Dendritic cell treated with granulocyte-macrophage colony-stimulating factor and Interleukin-4, amounts not matched to agents 40 ng/mL and 50 ng/mL, for 4 days (primary cell): ENCODE measurements at regions not wholly inside any gene's neighbourhood (a gene's known extent, or its start where the extent isn't known, plus 50 kb on each side); places are given as distances from the start of the nearest gene placed in this dataset.

Experiments used
- H3K27ac Mint-ChIP-seq: one replicate; pipeline ENCODE4 v1.8.0; 2022; ENCODE audit warnings: mild to moderate bottlenecking, mixed read lengths
- H3K27me3 Mint-ChIP-seq: one replicate; pipeline ENCODE4 v1.8.0; 2022; ENCODE audit warnings: mild to moderate bottlenecking, mixed read lengths
- H3K36me3 Mint-ChIP-seq: one replicate; pipeline ENCODE4 v1.8.0; 2022; ENCODE audit warnings: low read depth, mixed read lengths
- H3K4me1 Mint-ChIP-seq: one replicate; pipeline ENCODE4 v1.8.0; 2022; ENCODE audit warnings: low read depth, mixed read lengths
- H3K4me3 Mint-ChIP-seq: one replicate; pipeline ENCODE4 v1.8.0; 2022; ENCODE audit warnings: mild to moderate bottlenecking, moderate library complexity, mixed read lengths
- H3K9me3 Mint-ChIP-seq: one replicate; pipeline ENCODE4 v1.8.0; 2022; ENCODE audit warnings: mixed read lengths
- intact Hi-C: fragments of 100-400 bp; cut with micrococcal nuclease; formaldehyde crosslinking; loops from one replicate; pipeline ENCODE4 v1.15.0; 2022

DNA sequence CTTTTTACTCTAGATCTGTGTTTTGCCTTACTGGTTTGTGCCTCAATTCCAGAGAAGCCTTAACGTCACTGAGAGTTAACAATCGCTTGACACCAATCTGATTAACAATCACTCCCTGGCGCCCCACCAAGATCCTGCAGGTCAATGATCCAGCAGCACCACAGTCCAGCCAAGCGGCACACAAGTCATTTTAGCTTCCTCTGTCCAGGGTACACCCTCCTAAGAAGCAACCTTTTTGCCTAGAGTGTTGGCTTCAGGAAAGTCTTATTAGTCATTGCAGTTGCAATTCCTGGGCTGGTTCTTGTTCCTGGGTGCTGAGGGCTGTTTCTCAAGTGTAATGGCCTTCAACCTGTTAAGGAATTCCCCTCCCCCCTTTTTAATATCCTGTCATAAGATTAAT is 323.0 kb upstream of the USP25 start:
- intact Hi-C loops = loop anchor here (10.0 kb wide), 1 partner anchor 58 kb away; no protein-coding TSS in a partner anchor

GRCh38 chr21:15407585-15407984 is 322.2 kb upstream of the USP25 start:
- Mint-ChIP-seq H3K9me3 (peaks cover 16% of the 10 kb centered on the region), H3K36me3 (peaks cover 5% of the 10 kb centered on the region), H3K4me3 (no peak overlapping the region), H3K4me1 (no peaks in the 10 kb centered on the region), H3K27me3 (no peaks in the 10 kb centered on the region), H3K27ac (no peak overlapping the region)
- intact Hi-C loops = loop anchor here (10.0 kb wide), 1 partner anchor 57 kb away; no protein-coding TSS in a partner anchor

More for the DNA sequence above, 323.0 kb upstream of the USP25 start:
- H3K4me3 Mint-ChIP-seq = no peak overlapping the region
- no peaks in the 10 kb centered on the region for H3K27me3 Mint-ChIP-seq
- H3K4me1 Mint-ChIP-seq = no peaks in the 10 kb centered on the region
- no peak overlapping the region for H3K27ac Mint-ChIP-seq
- H3K9me3 Mint-ChIP-seq = peaks cover 8% of the 10 kb centered on the region
- H3K36me3 Mint-ChIP-seq = peaks cover 2% of the 10 kb centered on the region

- Mint-ChIP-seq H3K27ac (no peak overlapping the region), H3K4me3 (no peak overlapping the region)
These were observed 321.7 kb upstream of the USP25 start for GRCh38 chr21:15408089-15408488.

DNA sequence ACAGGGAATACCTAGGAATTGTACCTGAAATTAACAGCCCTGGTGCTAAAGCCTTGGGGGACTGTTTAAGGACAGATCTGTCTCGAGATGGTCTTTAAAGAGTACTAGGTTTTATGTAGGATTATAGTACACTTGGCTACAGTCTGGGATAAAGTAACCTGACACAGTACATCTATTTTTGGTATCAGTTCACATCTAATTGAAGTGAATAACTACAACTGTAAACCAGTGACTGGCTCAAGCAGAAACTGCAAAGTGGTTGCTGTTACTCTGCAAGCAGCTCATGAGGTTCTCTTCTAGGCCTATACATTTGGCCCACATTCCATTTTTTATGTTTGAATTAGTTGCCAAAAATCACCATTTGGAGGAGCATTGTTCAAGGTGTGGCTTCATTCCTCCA is 320.8 kb upstream of the USP25 start:
- H3K4me3 Mint-ChIP-seq = no peak overlapping the region
- peaks cover 3% of the 10 kb centered on the region for H3K4me1 Mint-ChIP-seq
- peaks cover 5% of the 10 kb centered on the region for H3K36me3 Mint-ChIP-seq
- intact Hi-C loops = loop anchor here (10.0 kb wide), 1 partner anchor 56 kb away; no protein-coding TSS in a partner anchor
- no peaks in the 10 kb centered on the region for H3K27me3 Mint-ChIP-seq
- no peak overlapping the region for H3K27ac Mint-ChIP-seq
- peaks cover 16% of the 10 kb centered on the region for H3K9me3 Mint-ChIP-seq

More at GRCh38 chr21:15408089-15408488, 321.7 kb upstream of the USP25 start:
- no peaks in the 10 kb centered on the region for H3K4me1 Mint-ChIP-seq
- H3K27me3 Mint-ChIP-seq = no peaks in the 10 kb centered on the region
- peaks cover 5% of the 10 kb centered on the region for H3K36me3 Mint-ChIP-seq
- intact Hi-C loops = loop anchor here (10.0 kb wide), 1 partner anchor 57 kb away; no protein-coding TSS in a partner anchor
- H3K9me3 Mint-ChIP-seq = peaks cover 16% of the 10 kb centered on the region

DNA sequence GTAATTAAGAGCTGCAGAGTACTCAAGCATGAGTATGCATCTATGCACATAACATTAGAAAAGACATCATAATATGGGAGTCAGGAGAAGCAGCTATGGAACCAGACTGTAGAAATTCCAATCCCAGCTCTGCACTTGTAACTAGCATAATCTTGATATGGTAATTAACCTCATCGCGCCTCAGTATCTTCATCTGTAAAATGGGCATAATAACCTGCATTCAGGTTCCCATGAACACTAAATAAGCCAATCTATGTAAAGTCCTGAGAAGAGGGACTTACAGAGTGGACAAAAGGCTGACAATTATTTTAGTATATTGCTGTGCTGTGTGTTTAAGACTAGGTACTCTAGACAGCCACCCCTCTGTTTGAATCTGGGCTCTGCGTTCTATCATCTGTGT is 318.9 kb upstream of the USP25 start:
- Mint-ChIP-seq H3K4me3 (no peak overlapping the region), H3K27me3 (no peaks in the 10 kb centered on the region)
- intact Hi-C loops = no loop called here

DNA sequence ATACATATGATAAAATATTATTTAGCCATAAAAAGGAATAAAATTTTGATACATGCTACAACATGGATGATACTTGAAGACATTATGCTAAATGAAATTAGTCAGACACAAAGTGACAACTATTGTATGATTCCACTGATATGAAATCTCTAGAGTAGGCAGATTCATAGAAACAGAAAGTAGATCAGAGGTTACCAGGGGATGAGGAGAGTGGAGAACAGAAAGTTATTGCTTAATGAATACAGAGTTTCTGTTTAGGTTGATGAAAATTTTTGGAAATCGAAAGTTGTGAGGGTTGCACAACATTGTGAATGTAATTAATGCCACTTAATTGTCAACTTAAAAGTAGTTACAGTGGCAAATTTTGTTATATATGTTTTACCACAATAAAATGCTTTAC is 315.7 kb upstream of the USP25 start:
- Mint-ChIP-seq H3K27ac (no peak overlapping the region), H3K4me1 (peaks cover 6% of the 10 kb centered on the region), H3K4me3 (no peak overlapping the region), H3K27me3 (no peaks in the 10 kb centered on the region), H3K36me3 (peaks cover 5% of the 10 kb centered on the region), H3K9me3 (peaks cover 16% of the 10 kb centered on the region)
- intact Hi-C loops = no loop called here

More for the DNA sequence above, 318.9 kb upstream of the USP25 start:
- Mint-ChIP-seq H3K9me3 (peaks cover 16% of the 10 kb centered on the region), H3K27ac (no peak overlapping the region), H3K4me1 (peaks cover 6% of the 10 kb centered on the region), H3K36me3 (peaks cover 5% of the 10 kb centered on the region)

DNA sequence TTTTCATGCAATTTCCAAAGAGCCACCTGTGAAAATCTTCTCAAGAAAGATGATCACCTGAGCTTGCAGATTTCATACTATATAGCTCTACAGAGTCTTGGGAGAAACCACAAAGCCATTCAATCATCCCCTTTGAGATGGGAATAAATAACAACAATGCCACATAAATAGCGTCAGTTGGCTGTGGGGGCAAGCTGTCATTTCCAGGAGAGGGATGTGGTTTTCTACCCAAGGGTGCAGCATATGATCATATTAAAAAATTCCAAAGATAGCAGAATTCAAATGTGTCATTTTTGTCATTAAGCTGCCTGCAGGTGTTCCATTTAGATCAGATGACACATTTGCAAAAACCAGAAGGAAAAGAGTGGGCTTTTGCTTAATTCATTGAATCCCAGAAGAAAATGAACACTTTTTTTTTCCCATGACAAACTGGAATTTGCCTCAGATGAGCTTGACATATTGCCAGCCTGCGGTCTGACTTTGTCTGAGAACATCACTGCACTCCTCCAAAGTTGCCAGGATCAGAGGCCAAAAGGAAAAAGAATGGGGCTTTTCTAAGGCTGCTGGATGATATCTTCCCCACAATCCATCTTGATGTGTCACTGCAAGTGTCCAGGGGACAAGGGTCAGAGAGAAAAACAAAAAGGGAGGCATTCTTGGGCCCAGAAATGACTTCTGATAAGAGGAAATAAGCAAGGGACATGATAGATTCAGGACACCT is 314.1 kb upstream of the USP25 start:
- Mint-ChIP-seq H3K27ac (no peak overlapping the region), H3K27me3 (no peaks in the 10 kb centered on the region), H3K4me1 (peaks cover 6% of the 10 kb centered on the region), H3K36me3 (peaks cover 5% of the 10 kb centered on the region), H3K4me3 (no peak overlapping the region), H3K9me3 (peaks cover 16% of the 10 kb centered on the region)
- intact Hi-C loops = no loop called here

- intact Hi-C loops = no loop called here
- H3K4me3 Mint-ChIP-seq = no peak overlapping the region
- H3K36me3 Mint-ChIP-seq = no peaks in the 10 kb centered on the region
- H3K9me3 Mint-ChIP-seq = no peaks in the 10 kb centered on the region
- H3K27ac Mint-ChIP-seq = no peak overlapping the region
- H3K27me3 Mint-ChIP-seq = no peaks in the 10 kb centered on the region
- no peaks in the 10 kb centered on the region for H3K4me1 Mint-ChIP-seq
These were observed 308.3 kb upstream of the USP25 start for GRCh38 chr21:15421441-15421881.

DNA sequence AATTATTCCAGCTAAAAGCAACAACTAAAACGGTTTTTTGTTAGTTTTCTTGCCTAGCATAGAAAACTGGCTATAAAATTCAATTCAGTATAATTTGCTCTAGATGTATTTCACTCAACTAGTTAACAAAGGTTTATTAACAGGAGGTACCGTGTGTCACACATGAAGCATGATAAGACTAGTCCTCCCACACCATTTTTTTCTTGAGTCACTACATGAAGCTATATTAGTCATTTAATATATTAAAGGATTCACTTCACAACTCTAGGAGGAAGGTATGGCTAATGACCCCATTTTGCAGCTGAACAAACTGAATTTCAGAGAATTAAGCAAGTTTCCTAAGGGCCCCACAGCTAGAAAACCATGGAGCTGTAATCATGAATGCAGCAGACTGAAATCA is 307.8 kb upstream of the USP25 start:
- Mint-ChIP-seq H3K4me1 (no peaks in the 10 kb centered on the region), H3K27ac (no peak overlapping the region), H3K36me3 (no peaks in the 10 kb centered on the region), H3K27me3 (no peaks in the 10 kb centered on the region), H3K4me3 (no peak overlapping the region), H3K9me3 (no peaks in the 10 kb centered on the region)
- intact Hi-C loops = no loop called here

DNA sequence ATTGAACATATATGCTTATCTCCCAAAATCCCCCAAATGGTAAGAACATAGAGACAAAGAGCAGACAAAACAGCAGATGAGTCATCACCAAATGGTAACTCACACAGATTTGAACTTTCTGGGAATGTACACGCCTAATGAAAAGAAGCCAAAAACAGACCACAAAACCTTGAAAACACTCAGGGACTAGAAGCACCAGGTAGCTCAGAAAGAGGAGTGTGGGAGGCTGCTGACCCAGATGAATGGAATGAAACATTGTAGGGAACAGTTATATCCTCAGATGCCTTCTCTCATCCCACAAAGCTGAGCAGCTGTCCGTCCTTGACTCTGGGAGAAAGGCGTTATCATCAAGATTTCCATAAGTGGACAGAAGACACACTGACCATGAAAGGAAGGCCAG is 307.0 kb upstream of the USP25 start:
- H3K4me3 Mint-ChIP-seq = no peak overlapping the region
- no peaks in the 10 kb centered on the region for H3K36me3 Mint-ChIP-seq
- intact Hi-C loops = no loop called here
- H3K27ac Mint-ChIP-seq = no peak overlapping the region
- H3K27me3 Mint-ChIP-seq = no peaks in the 10 kb centered on the region
- H3K9me3 Mint-ChIP-seq = no peaks in the 10 kb centered on the region
- H3K4me1 Mint-ChIP-seq = no peaks in the 10 kb centered on the region

DNA sequence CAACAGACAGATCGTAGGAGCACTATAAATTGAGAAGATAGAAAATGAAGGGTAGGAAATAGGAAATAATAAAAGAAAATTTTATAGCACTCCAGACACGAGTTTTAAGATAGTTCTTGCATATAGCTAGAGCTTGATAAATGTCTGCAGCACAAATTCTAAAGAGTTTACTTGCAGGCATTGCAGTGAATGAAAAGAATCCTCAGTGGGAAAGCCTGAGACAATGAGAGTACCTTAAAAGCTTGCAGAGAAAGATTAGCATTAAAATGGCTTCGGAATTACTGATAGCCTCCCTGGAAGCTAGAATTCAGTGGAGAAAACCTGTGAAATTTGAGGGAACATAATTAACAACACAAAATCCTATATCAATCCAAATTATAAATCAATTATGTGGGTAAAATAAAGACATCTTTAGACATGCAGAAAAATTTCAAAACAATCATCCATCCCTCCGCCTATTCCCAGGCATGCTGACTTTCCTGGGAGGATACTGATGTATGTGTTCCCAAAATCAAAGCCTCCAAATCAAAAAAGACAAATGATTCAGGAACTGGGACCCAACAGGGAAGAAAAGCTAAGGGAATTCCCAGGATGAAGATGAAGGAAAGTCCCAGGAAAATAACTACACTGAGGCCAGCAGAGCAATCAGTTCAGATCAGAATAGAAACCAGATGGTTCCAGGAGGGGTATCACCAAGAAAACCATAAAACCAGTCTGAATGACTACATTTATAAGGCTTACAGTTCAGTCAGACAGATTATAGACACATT is 305.9 kb upstream of the USP25 start:
- intact Hi-C loops = no loop called here
- Mint-ChIP-seq H3K27me3 (no peaks in the 10 kb centered on the region), H3K36me3 (no peaks in the 10 kb centered on the region), H3K9me3 (no peaks in the 10 kb centered on the region), H3K4me3 (no peak overlapping the region), H3K27ac (no peak overlapping the region), H3K4me1 (no peaks in the 10 kb centered on the region)

DNA sequence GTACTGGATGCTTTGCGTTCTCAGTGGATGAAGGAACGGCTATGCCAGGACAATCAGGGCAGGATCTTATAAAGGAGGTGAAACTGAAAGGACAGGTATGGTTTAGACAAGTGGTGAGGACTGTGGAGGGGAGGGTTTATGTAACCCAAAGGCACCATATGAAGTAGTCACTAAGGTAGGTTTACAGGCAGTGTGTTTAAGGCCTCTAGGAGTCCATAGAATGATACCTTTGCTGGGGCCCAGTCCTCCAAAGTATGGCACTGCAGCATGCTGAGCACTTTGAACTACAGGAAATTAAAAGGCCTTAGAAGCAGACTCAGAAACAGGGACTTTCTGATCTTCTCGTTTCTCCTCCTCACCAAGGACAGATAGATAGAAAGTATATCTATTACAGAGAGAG is 304.7 kb upstream of the USP25 start:
- Mint-ChIP-seq H3K4me1 (no peaks in the 10 kb centered on the region), H3K9me3 (no peaks in the 10 kb centered on the region), H3K36me3 (no peaks in the 10 kb centered on the region), H3K4me3 (no peak overlapping the region), H3K27me3 (no peaks in the 10 kb centered on the region), H3K27ac (no peak overlapping the region)
- intact Hi-C loops = no loop called here

GRCh38 chr21:15430023-15430422 is 299.8 kb upstream of the USP25 start:
- Mint-ChIP-seq H3K27ac (no peak overlapping the region), H3K4me1 (peaks cover 5% of the 10 kb centered on the region), H3K27me3 (no peaks in the 10 kb centered on the region), H3K9me3 (peaks cover 9% of the 10 kb centered on the region), H3K4me3 (no peak overlapping the region), H3K36me3 (no peaks in the 10 kb centered on the region)
- intact Hi-C loops = no loop called here

DNA sequence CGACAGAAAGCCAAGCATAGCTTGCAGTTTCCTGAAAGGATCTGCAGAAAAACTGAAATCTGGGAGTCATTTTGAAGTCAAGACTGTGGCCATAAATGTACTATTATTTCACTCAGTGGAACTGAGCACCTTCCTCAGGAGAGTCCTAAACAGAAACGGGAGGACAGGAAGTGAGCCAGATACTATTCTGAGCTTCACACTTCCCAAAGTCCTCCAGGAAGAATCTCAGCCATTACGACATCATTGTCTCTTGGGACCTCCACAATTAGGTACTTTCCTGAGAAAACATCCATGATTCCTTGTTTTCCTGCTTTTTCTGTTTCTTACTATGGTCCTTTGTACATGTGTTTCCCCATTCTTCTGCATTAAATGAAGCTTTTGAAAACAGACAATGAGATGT is 299.2 kb upstream of the USP25 start:
- intact Hi-C loops = no loop called here

More for the DNA sequence above, 299.2 kb upstream of the USP25 start:
- Mint-ChIP-seq H3K27ac (no peak overlapping the region), H3K4me3 (no peak overlapping the region), H3K4me1 (peaks cover 5% of the 10 kb centered on the region), H3K36me3 (no peaks in the 10 kb centered on the region), H3K27me3 (no peaks in the 10 kb centered on the region), H3K9me3 (peaks cover 9% of the 10 kb centered on the region)
